ENCODE measurements at regions not wholly inside any gene's neighbourhood (a gene's known extent, or its start where the extent isn't known, plus 50 kb on each side); places are given as distances from the start of the nearest gene placed in this dataset.

DNA sequence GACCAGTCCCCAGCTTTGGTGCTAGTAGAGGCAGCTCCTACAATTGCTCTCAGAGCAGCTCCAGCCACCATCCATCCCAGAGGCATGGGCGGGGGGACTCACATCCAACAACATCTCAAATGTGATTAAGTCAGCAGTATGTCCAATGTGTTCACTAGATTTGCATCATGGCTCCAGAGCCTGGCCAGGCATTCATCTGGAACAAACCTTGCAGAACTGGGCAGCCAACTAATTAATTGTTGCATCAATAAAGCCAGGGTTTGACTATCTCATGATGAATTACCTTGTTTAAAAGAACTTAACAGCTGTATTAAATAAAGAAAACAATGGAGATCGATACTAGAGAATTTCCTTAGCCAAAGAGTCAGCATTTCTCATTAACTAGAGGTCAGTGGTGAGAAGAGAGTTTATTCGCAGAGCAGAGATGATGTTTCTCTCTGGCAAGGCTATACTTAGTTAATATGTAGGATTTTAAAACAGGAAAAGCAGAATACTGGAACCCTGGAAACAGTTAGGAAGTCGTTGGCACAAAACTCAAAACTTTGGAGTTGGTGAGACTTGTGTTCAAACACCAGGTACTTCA, 494.4 kb downstream of the GRIN2A start:
- TF ChIP-seq, protein P1, sequence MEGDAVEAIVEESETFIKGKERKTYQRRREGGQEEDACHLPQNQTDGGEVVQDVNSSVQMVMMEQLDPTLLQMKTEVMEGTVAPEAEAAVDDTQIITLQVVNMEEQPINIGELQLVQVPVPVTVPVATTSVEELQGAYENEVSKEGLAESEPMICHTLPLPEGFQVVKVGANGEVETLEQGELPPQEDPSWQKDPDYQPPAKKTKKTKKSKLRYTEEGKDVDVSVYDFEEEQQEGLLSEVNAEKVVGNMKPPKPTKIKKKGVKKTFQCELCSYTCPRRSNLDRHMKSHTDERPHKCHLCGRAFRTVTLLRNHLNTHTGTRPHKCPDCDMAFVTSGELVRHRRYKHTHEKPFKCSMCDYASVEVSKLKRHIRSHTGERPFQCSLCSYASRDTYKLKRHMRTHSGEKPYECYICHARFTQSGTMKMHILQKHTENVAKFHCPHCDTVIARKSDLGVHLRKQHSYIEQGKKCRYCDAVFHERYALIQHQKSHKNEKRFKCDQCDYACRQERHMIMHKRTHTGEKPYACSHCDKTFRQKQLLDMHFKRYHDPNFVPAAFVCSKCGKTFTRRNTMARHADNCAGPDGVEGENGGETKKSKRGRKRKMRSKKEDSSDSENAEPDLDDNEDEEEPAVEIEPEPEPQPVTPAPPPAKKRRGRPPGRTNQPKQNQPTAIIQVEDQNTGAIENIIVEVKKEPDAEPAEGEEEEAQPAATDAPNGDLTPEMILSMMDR (IDR thresholded peaks at IDR 0.05; ENCODE audit: low read depth, low read length) = no peak
- no peak for DNase-seq (ENCODE audit: extremely low read depth, low read depth)

DNA sequence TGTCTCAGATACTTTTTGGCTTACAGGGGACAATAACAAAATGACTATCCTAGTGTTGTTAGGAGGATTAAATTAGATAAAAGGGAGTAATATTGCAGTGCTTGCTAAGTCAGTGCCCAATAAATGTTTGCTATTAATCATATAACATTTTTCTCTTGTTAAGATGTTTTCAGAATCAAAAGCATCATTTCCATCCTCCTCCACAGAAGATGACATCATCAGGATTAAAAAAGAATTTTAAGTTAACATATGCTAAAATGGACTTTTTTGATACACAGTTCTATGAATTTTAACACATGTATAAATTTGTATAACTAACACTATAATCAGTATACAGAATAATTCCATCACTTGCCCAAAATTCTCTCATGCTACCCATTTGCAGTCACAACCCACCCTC, 492.6 kb downstream of the GRIN2A start:
- no peak for DNase-seq (ENCODE audit: extremely low read depth, low read depth)
- TF ChIP-seq, protein P1 (IDR thresholded peaks at IDR 0.05; ENCODE audit: low read depth, low read length) = no peak

DNA sequence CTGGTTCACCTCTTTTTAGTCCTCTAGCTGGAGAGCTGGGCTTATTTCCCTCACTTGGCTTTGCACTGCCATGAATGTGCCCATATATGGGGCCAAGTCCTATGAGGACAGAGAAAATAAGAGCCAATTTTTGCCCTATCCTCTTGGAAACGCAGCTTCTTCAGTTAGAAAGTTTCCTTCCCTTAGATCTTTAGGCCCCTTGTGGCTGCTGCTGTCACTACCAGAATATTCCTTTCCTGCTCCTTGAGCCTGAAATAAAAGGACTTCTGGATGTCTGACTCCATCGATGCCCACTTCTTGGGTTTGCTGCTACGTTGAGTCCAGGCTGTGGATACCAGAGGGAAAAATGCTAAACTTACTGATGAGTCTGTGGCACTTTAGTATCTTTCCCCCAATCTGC, 487.1 kb downstream of the GRIN2A start:
- DNase-seq (ENCODE audit: extremely low read depth, low read depth) = no peak
- TF ChIP-seq, protein P1 (IDR thresholded peaks at IDR 0.05; ENCODE audit: low read depth, low read length) = no peak
